IMR-90 (cell line): ENCODE measurements at regions not wholly inside any gene's neighbourhood (a gene's known extent, or its start where the extent isn't known, plus 50 kb on each side); places are given as distances from the start of the nearest gene placed in this dataset.

Experiments
- ATAC-seq: fragments of 200-7000 bp; cut with Tn5 transposase; 2 replicates; pipeline ENCODE4 v1.9.1; 2020; ENCODE audit warnings: low read depth, mild to moderate bottlenecking, moderate library complexity
- BruUV-seq: library from RNA; stranded (reverse); fragments of 400-500 nt; replicated peaks from 2 replicates; lab custom pipeline; 2021; lab: Mats Ljungman, UMichigan
- CTCF ChIA-PET: fragments of 300-600 bp; formaldehyde crosslinking; extraction: SDS; loops from one replicate; lab custom pipeline; 2021; ENCODE audit warnings: antibody characterized with exemption; lab: Yijun Ruan, JAX
- POLR2A ChIA-PET: fragments of 300-600 bp; sonication (Branson Sonifier 250); formaldehyde crosslinking; loops from one replicate; lab custom pipeline; 2022; ENCODE audit warnings: antibody characterized with exemption; ENCODE audit not compliant: unreplicated experiment; lab: Charles Lee
- DNase-seq: peaks from one replicate; pipeline ENCODE4 v3.0.0; 2013
- H2AFZ ChIP-seq: replicated peaks from 2 replicates; pipeline ENCODE3; 2013; ENCODE audit warnings: low read length, mild to moderate bottlenecking; ENCODE audit not compliant: poor library complexity
- H2AK5ac ChIP-seq: 2 replicates; pipeline ENCODE4 v1.6.1; 2013; ENCODE audit warnings: low read depth, low read length, inconsistent platforms
- H2AK9ac ChIP-seq: replicated peaks from 2 replicates; pipeline ENCODE3; 2013; ENCODE audit warnings: mild to moderate bottlenecking, low read depth, low read length, moderate library complexity; ENCODE audit not compliant: poor library complexity
- H2BK120ac ChIP-seq: 2 replicates; pipeline ENCODE4 v1.6.1; 2013; ENCODE audit warnings: low read depth, low read length, inconsistent platforms
- H2BK15ac ChIP-seq: 3 replicates; pipeline ENCODE4 v1.6.1; 2013; ENCODE audit warnings: low read depth, low read length, inconsistent platforms
- H2BK20ac ChIP-seq: 2 replicates; pipeline ENCODE4 v1.6.1; 2013; ENCODE audit warnings: low read depth, mild to moderate bottlenecking, inconsistent platforms, low read length, moderate library complexity
- H2BK5ac ChIP-seq: 2 replicates; pipeline ENCODE4 v1.6.1; 2013; ENCODE audit warnings: mild to moderate bottlenecking, low read depth, low read length, inconsistent platforms; ENCODE audit not compliant: poor library complexity, severe bottlenecking
- H3K14ac ChIP-seq: replicated peaks from 2 replicates; pipeline ENCODE4 v1.6.1; 2013; ENCODE audit warnings: low read depth, low read length, inconsistent platforms
- H3K18ac ChIP-seq: 2 replicates; pipeline ENCODE4 v1.6.1; 2013; ENCODE audit warnings: low read depth, low read length, control low read depth
- H3K23ac ChIP-seq: 2 replicates; pipeline ENCODE4 v1.6.1; 2013; ENCODE audit warnings: low read depth, low read length, inconsistent platforms
- H3K27ac ChIP-seq: 2 replicates; pipeline ENCODE4 v1.5.1; 2013; ENCODE audit warnings: mild to moderate bottlenecking, control low read depth, low read length; ENCODE audit not compliant: insufficient read depth
- H3K27me3 ChIP-seq: 2 replicates; pipeline ENCODE4 v1.6.1; 2013; ENCODE audit warnings: low read length; ENCODE audit not compliant: control insufficient read depth, insufficient read depth
- H3K36me3 ChIP-seq: 2 replicates; pipeline ENCODE4 v1.6.1; 2013; ENCODE audit warnings: low read length, mixed read lengths; ENCODE audit not compliant: control insufficient read depth, insufficient read depth
- H3K4ac ChIP-seq: 2 replicates; pipeline ENCODE4 v1.6.1; 2013; ENCODE audit warnings: low read depth, low read length, inconsistent platforms
- H3K4me1 ChIP-seq: 2 replicates; pipeline ENCODE4 v1.6.1; 2013; ENCODE audit warnings: low read length, mixed read lengths; ENCODE audit not compliant: control insufficient read depth, insufficient read depth
- H3K4me2 ChIP-seq: 2 replicates; pipeline ENCODE4 v1.6.1; 2013; ENCODE audit warnings: low read depth, mild to moderate bottlenecking, control low read depth, low read length, moderate library complexity
- H3K4me3 ChIP-seq: 2 replicates; pipeline ENCODE4 v1.5.1; 2013; ENCODE audit warnings: low read depth, mild to moderate bottlenecking, control low read depth, low read length, moderate library complexity; ENCODE audit not compliant: insufficient read depth
- H3K56ac ChIP-seq: 2 replicates; pipeline ENCODE4 v1.6.1; 2013; ENCODE audit warnings: low read length, inconsistent platforms; ENCODE audit not compliant: insufficient read depth; ENCODE audit errors: extremely low read depth
- H3K79me1 ChIP-seq, 2 experiments: 2 replicates each; pipeline ENCODE4 v1.6.1; 2013; ENCODE audit warnings: low read length in 2 of 2, inconsistent platforms in 1 of 2, low read depth in 1 of 2
- H3K9ac ChIP-seq: 2 replicates; pipeline ENCODE4 v1.6.1; 2013; ENCODE audit warnings: low read depth, low read length, control low read depth
- H3K9me1 ChIP-seq: 2 replicates; pipeline ENCODE4 v1.6.1; 2013; ENCODE audit warnings: low read length, inconsistent platforms; ENCODE audit not compliant: insufficient read depth
- H3K9me3 ChIP-seq: 2 replicates; pipeline ENCODE4 v1.6.1; 2013; ENCODE audit warnings: low read length; ENCODE audit not compliant: control insufficient read depth, insufficient read depth
- H4K20me1 ChIP-seq: 2 replicates; pipeline ENCODE4 v1.6.1; 2013; ENCODE audit warnings: low read length, inconsistent platforms; ENCODE audit not compliant: insufficient read depth
- H4K5ac ChIP-seq: 2 replicates; pipeline ENCODE4 v1.6.1; 2013; ENCODE audit warnings: mild to moderate bottlenecking, low read depth, low read length, control low read depth
- H4K8ac ChIP-seq, 2 experiments: 2 replicates each; pipeline ENCODE4 v1.6.1; 2013; ENCODE audit warnings: low read depth in 2 of 2, low read length in 2 of 2, control low read depth in 1 of 2, inconsistent platforms in 1 of 2
- H4K91ac ChIP-seq: 2 replicates; pipeline ENCODE4 v1.6.1; 2013; ENCODE audit warnings: low read depth, low read length, inconsistent platforms; ENCODE audit not compliant: insufficient read depth
- MAZ ChIP-seq: IDR thresholded peaks from 2 replicates; pipeline ENCODE4 v1.6.1; 2012; ENCODE audit warnings: low read depth, mild to moderate bottlenecking, low read length, improper control_type of control experiment, moderate library complexity, borderline replicate concordance
- MXI1 ChIP-seq: IDR thresholded peaks from 2 replicates; pipeline ENCODE4 v1.6.1; 2012; ENCODE audit warnings: low read depth, mild to moderate bottlenecking, low read length, moderate library complexity, borderline replicate concordance
- WGBS, 2 experiments: methylation state at CpG; one replicate each; pipeline versions ENCODE4 v1.1.5 to v1.1.7; 2013; ENCODE audit warnings: missing lambda C conversion rate in 2 of 2; ENCODE audit not compliant: insufficient read length in 1 of 2; ENCODE audit errors: extremely low coverage in 2 of 2; 5-methylcytosine and 5-hydroxymethylcytosine counted together
- dilution Hi-C: fragments of 300-500 bp; cut with HindIII; formaldehyde crosslinking; loops from one replicate; pipeline ENCODE4 v1.14.3; 2018; ENCODE audit warnings: low sequenced_read_pairs; ENCODE audit not compliant: unreplicated experiment
- in situ Hi-C: fragments of 300-500 bp; cut with MboI; formaldehyde crosslinking; loops from 3 replicates; pipeline ENCODE4 v1.14.3; 2019; ENCODE audit warnings: low sequenced_read_pairs, inconsistent platforms, mixed read lengths
- intact Hi-C: fragments of 100-400 bp; cut with micrococcal nuclease; formaldehyde crosslinking; loops from 2 replicates; pipeline ENCODE4 v1.10.0; 2022
- TF ChIP-seq, protein P1 (sequence below): conservative IDR thresholded peaks from 2 replicates; pipeline ENCODE4 v1.5.1; 2012; ENCODE audit warnings: mild to moderate bottlenecking, low read depth, low read length, improper control_type of control experiment
- TF ChIP-seq, protein P2 (sequence below): fragments of 150-350 bp; IDR thresholded peaks from 2 replicates; pipeline ENCODE4 v1.6.1; 2016; ENCODE audit warnings: low read depth, mild to moderate bottlenecking, low read length, moderate library complexity, borderline replicate concordance

DNA sequence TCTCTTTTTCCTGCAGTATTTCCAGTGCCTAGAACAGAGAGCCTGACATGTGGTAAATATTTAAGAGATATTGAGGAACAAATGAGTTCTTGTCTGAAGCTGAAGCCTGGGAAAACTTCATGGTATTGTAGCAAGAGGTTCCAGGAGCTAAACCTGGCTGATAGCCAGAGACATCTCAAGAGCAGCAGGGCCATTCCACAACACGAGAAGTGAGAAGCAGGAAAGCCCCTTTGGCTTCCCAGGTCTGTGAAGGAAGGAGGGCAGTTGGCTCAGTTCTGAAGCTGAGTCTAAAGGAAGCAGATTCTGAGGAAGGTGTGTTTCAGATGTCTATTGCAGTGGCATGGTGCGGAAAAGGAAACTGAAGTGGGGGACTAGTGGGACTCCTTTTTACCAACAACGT lies 63.8 kb upstream of the FAM204A start:
- Histone ChIP-seq H3K4me2 (no peak overlapping the region), H2BK5ac (no peak overlapping the region), H3K36me3 (no peaks in the 10 kb centered on the region), H3K18ac (no peak overlapping the region), H2AFZ (no peak overlapping the region), H2BK120ac (no peak overlapping the region), H3K9me1 (no peaks in the 10 kb centered on the region), H4K5ac (no peak overlapping the region), H2BK20ac (no peak overlapping the region), H2BK15ac (no peak overlapping the region), H3K9ac (no peak overlapping the region), H3K27ac (no peak overlapping the region), H4K20me1 (no peaks in the 10 kb centered on the region), H3K4me3 (no peak overlapping the region), H3K14ac (no peak overlapping the region), H4K91ac (no peak overlapping the region), H2AK9ac (no peak overlapping the region), H2AK5ac (no peak overlapping the region), H3K27me3 (no peaks in the 10 kb centered on the region), H3K56ac (no peak overlapping the region), H3K4me1 (no peaks in the 10 kb centered on the region), H3K79me1 (no peaks in the 10 kb centered on the region), H4K8ac (no peak overlapping the region), H3K23ac (no peak overlapping the region), H3K4ac (no peak overlapping the region), H3K9me3 (no peaks in the 10 kb centered on the region)
- CTCF ChIA-PET = no interaction called here
- BruUV-seq = no TSS peak
- TF ChIP-seq MXI1 = no peak
- TF ChIP-seq, protein P1, sequence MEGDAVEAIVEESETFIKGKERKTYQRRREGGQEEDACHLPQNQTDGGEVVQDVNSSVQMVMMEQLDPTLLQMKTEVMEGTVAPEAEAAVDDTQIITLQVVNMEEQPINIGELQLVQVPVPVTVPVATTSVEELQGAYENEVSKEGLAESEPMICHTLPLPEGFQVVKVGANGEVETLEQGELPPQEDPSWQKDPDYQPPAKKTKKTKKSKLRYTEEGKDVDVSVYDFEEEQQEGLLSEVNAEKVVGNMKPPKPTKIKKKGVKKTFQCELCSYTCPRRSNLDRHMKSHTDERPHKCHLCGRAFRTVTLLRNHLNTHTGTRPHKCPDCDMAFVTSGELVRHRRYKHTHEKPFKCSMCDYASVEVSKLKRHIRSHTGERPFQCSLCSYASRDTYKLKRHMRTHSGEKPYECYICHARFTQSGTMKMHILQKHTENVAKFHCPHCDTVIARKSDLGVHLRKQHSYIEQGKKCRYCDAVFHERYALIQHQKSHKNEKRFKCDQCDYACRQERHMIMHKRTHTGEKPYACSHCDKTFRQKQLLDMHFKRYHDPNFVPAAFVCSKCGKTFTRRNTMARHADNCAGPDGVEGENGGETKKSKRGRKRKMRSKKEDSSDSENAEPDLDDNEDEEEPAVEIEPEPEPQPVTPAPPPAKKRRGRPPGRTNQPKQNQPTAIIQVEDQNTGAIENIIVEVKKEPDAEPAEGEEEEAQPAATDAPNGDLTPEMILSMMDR = no peak
- TF ChIP-seq, protein P2, sequence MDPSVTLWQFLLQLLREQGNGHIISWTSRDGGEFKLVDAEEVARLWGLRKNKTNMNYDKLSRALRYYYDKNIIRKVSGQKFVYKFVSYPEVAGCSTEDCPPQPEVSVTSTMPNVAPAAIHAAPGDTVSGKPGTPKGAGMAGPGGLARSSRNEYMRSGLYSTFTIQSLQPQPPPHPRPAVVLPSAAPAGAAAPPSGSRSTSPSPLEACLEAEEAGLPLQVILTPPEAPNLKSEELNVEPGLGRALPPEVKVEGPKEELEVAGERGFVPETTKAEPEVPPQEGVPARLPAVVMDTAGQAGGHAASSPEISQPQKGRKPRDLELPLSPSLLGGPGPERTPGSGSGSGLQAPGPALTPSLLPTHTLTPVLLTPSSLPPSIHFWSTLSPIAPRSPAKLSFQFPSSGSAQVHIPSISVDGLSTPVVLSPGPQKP = no peak
- TF ChIP-seq MAZ = no peak
- POLR2A ChIA-PET = no interaction called here
- in situ Hi-C loops = no loop called here
- intact Hi-C loops = no loop called here
- no CpG with 5 or more reads among the region's 3 CpGs for WGBS, 2 experiments
- dilution Hi-C loops = no loop called here
- DNase-seq (no peak), ATAC-seq (no peak)
